ENCODE measurements at regions not wholly inside any gene's neighbourhood (a gene's known extent, or its start where the extent isn't known, plus 50 kb on each side); places are given as distances from the start of the nearest gene placed in this dataset.

- no peak for TF ChIP-seq SNAI2 (CRISPR knock-in tag; IDR thresholded peaks at IDR 0.05)
- no peak for TF ChIP-seq CREB5 (CRISPR knock-in tag; IDR thresholded peaks at IDR 0.05; ENCODE audit: low read depth)
Measured at GRCh38 chr3:70546679-70547078, 234.2 kb upstream of the MDFIC2 start.
